Keratinocyte (primary cell): ENCODE measurements at regions not wholly inside any gene's neighbourhood (a gene's known extent, or its start where the extent isn't known, plus 50 kb on each side); places are given as distances from the start of the nearest gene placed in this dataset.

Experiments
- DNase-seq: peaks from one replicate; pipeline ENCODE4 v3.0.0-alpha.2; 2011; ENCODE audit warnings: low read depth, missing footprints, low spot score
- FAIRE-seq: peaks from 2 replicates; lab custom pipeline; 2011; peaks lifted over from hg19 to GRCh38; lab: Jason Lieb, UNC
- H2AFZ ChIP-seq: 2 replicates; pipeline ENCODE4 v1.6.0; 2012; ENCODE audit warnings: low read length, control low read depth, inconsistent platforms; ENCODE audit not compliant: control insufficient read depth
- H3K27ac ChIP-seq: 2 replicates; pipeline ENCODE4 v1.5.1; 2011; ENCODE audit warnings: low read length; ENCODE audit not compliant: control insufficient read depth, insufficient read depth
- H3K27me3 ChIP-seq: 3 replicates; pipeline ENCODE4 v1.6.0; 2011; ENCODE audit warnings: low read length; ENCODE audit not compliant: control insufficient read depth, insufficient read depth; ENCODE audit errors: extremely low read depth
- H3K36me3 ChIP-seq, 2 experiments: 2 replicates in 1 of 2; 3 replicates in 1 of 2; pipeline ENCODE4 v1.5.1; 2011; ENCODE audit warnings: low read length in 2 of 2, mild to moderate bottlenecking in 1 of 2; ENCODE audit not compliant: control insufficient read depth in 2 of 2, insufficient read depth in 2 of 2; ENCODE audit errors: extremely low read depth in 1 of 2
- H3K4me1 ChIP-seq: 3 replicates; pipeline ENCODE4 v1.5.1; 2011; ENCODE audit warnings: low read length; ENCODE audit not compliant: control insufficient read depth, insufficient read depth; ENCODE audit errors: extremely low read depth
- H3K4me2 ChIP-seq: 3 replicates; pipeline ENCODE4 v1.6.0; 2011; ENCODE audit warnings: low read depth, low read length; ENCODE audit not compliant: control insufficient read depth, insufficient read depth; ENCODE audit errors: extremely low read depth
- H3K4me3 ChIP-seq, 3 experiments: fragments of 200-600 bp in 1 of 3; sonication (generic) in 1 of 3; 2 replicates in 2 of 3; 3 replicates in 1 of 3; pipeline ENCODE4 v1.5.1; 2011 to 2016; ENCODE audit warnings: low read length in 3 of 3, mild to moderate bottlenecking in 3 of 3, control low read depth in 2 of 3, inconsistent platforms in 1 of 3, low read depth in 1 of 3, mixed read lengths in 1 of 3, mixed run types in 1 of 3, moderate library complexity in 1 of 3; ENCODE audit not compliant: control insufficient read depth in 2 of 3, insufficient read depth in 2 of 3; ENCODE audit errors: extremely low read depth in 1 of 3
- H3K79me2 ChIP-seq: 2 replicates; pipeline ENCODE4 v1.6.0; 2012; ENCODE audit warnings: low read length; ENCODE audit not compliant: control insufficient read depth, insufficient read depth
- H3K9ac ChIP-seq: 3 replicates; pipeline ENCODE4 v1.6.0; 2011; ENCODE audit warnings: low read length; ENCODE audit not compliant: control insufficient read depth, insufficient read depth; ENCODE audit errors: extremely low read depth
- H3K9me1 ChIP-seq: 3 replicates; pipeline ENCODE4 v1.6.0; 2011; ENCODE audit warnings: low read length; ENCODE audit not compliant: control insufficient read depth, insufficient read depth; ENCODE audit errors: extremely low read depth
- H3K9me3 ChIP-seq: 2 replicates; pipeline ENCODE4 v1.5.1; 2012; ENCODE audit warnings: low read depth, low read length; ENCODE audit not compliant: control insufficient read depth
- H4K20me1 ChIP-seq: 3 replicates; pipeline ENCODE4 v1.6.0; 2011; ENCODE audit warnings: low read length; ENCODE audit not compliant: control insufficient read depth, insufficient read depth; ENCODE audit errors: extremely low read depth
- EZH2 ChIP-seq: IDR thresholded peaks from one replicate; pipeline ENCODE4 v1.6.1; 2012; ENCODE audit warnings: inconsistent platforms, mild to moderate bottlenecking, low read length, moderate library complexity
- dilution Hi-C: fragments of 300-500 bp; cut with MboI; formaldehyde crosslinking; loops from one replicate; pipeline ENCODE4 v1.7.0; 2020; ENCODE audit warnings: low sequenced_read_pairs; ENCODE audit not compliant: extremely low pct_ligation_motif_present
- TF ChIP-seq, protein P1 (sequence below), 3 experiments: IDR thresholded peaks in 1 of 3; conservative IDR thresholded peaks in 1 of 3; optimal IDR thresholded peaks in 1 of 3; 2 replicates in 2 of 3; 3 replicates in 1 of 3; pipeline versions ENCODE3 to v1.5.1; 2011; ENCODE audit warnings: low read length in 3 of 3, mild to moderate bottlenecking in 3 of 3, moderate library complexity in 2 of 3, control low read depth in 1 of 3, inconsistent platforms in 1 of 3; ENCODE audit not compliant: insufficient read depth in 2 of 3; ENCODE audit errors: extremely low read depth in 1 of 3

DNA sequence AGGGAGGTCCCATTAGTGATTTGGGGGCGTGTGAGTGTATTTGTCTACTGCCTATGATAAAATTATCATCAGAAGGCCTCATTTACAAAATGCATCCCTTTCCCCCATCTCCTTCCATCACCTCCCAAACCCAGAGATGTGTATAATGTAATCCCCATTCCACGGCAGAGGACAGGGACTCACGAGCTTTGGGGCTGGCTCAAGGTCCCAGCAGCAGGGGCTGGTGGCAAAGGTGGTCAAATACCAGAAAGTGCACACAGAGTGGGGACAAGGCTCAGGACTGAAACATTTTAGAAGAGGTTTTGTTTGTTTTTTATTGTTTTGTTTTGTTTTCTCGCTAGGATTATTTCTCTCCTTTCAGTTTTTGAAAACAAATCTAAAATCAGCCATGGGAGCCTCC, 68.5 kb upstream of the TOP1 start:
- DNase-seq (no peak), FAIRE-seq (no peak)
- Histone ChIP-seq H3K36me3 (no peaks in the 10 kb centered on the region), H3K9me1 (no peaks in the 10 kb centered on the region), H3K27me3 (no peaks in the 10 kb centered on the region), H3K4me1 (peaks cover 19% of the 10 kb centered on the region), H3K9me3 (no peaks in the 10 kb centered on the region), H3K27ac (no peak overlapping the region), H3K79me2 (no peaks in the 10 kb centered on the region), H3K4me2 (no peak overlapping the region), H3K4me3 (no peak overlapping the region), H4K20me1 (no peaks in the 10 kb centered on the region), H2AFZ (no peak overlapping the region), H3K9ac (no peak overlapping the region)
- TF ChIP-seq, protein P1, sequence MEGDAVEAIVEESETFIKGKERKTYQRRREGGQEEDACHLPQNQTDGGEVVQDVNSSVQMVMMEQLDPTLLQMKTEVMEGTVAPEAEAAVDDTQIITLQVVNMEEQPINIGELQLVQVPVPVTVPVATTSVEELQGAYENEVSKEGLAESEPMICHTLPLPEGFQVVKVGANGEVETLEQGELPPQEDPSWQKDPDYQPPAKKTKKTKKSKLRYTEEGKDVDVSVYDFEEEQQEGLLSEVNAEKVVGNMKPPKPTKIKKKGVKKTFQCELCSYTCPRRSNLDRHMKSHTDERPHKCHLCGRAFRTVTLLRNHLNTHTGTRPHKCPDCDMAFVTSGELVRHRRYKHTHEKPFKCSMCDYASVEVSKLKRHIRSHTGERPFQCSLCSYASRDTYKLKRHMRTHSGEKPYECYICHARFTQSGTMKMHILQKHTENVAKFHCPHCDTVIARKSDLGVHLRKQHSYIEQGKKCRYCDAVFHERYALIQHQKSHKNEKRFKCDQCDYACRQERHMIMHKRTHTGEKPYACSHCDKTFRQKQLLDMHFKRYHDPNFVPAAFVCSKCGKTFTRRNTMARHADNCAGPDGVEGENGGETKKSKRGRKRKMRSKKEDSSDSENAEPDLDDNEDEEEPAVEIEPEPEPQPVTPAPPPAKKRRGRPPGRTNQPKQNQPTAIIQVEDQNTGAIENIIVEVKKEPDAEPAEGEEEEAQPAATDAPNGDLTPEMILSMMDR (optimal IDR thresholded peaks at IDR 0.05 in 1 of 3, IDR thresholded peaks at IDR 0.05 in 1 of 3, conservative IDR thresholded peaks at IDR 0.05 in 1 of 3; ENCODE audit: extremely low read depth in 1 of 3, insufficient read depth in 2 of 3, low read length in 3 of 3) = no peak
- no peak for TF ChIP-seq EZH2
- dilution Hi-C loops = no loop called here

DNA sequence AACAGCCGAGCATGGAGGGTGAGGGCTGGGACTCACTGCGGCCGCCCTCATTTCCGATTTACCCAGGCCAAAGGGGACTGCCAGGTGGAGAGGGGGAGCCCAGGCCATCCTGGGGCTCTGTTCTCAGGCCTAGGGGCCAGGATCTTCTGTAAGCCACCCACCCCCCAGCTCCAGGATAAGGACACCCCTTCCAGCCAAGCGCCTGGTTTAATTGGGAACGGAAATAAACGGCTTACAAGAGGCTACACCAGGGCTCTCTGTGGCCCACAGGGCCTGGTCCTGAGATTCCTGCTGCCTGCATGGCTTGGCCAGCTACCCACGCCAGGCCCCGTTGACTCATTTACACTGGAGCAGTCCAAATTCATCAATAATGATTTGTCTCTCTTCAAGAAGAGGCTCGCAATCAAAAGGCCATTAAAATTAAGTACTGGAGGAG, 68.1 kb upstream of the TOP1 start:
- Histone ChIP-seq H3K9me1 (no peaks in the 10 kb centered on the region), H3K27ac (no peak overlapping the region), H2AFZ (no peak overlapping the region), H3K79me2 (no peaks in the 10 kb centered on the region), H4K20me1 (no peaks in the 10 kb centered on the region), H3K9me3 (no peaks in the 10 kb centered on the region), H3K9ac (no peak overlapping the region), H3K4me1 (peaks cover 19% of the 10 kb centered on the region), H3K27me3 (no peaks in the 10 kb centered on the region), H3K4me3 (no peak overlapping the region), H3K4me2 (no peak overlapping the region), H3K36me3 (no peaks in the 10 kb centered on the region)
- no peak for TF ChIP-seq EZH2
- TF ChIP-seq, protein P1 (optimal IDR thresholded peaks at IDR 0.05 in 1 of 3, IDR thresholded peaks at IDR 0.05 in 1 of 3, conservative IDR thresholded peaks at IDR 0.05 in 1 of 3; ENCODE audit: extremely low read depth in 1 of 3, insufficient read depth in 2 of 3, low read length in 3 of 3) = no peak
- FAIRE-seq (no peak), DNase-seq (no peak)
- dilution Hi-C loops = no loop called here
